HG03159 (cell line): ENCODE measurements at regions not wholly inside any gene's neighbourhood (a gene's known extent, or its start where the extent isn't known, plus 50 kb on each side); places are given as distances from the start of the nearest gene placed in this dataset.
"Not testable (repeated sequence)": the region's sequence is repeated elsewhere in the genome, so short reads cannot be mapped to it uniquely, and the experiment has no call there.

Experiments used
- ATAC-seq: cut with Tn5 transposase; IDR thresholded peaks from one replicate; pipeline ENCODE4 v1.9.1; 2021; ENCODE audit warnings: mild to moderate bottlenecking, moderate library complexity; ENCODE audit not compliant: unreplicated experiment

DNA sequence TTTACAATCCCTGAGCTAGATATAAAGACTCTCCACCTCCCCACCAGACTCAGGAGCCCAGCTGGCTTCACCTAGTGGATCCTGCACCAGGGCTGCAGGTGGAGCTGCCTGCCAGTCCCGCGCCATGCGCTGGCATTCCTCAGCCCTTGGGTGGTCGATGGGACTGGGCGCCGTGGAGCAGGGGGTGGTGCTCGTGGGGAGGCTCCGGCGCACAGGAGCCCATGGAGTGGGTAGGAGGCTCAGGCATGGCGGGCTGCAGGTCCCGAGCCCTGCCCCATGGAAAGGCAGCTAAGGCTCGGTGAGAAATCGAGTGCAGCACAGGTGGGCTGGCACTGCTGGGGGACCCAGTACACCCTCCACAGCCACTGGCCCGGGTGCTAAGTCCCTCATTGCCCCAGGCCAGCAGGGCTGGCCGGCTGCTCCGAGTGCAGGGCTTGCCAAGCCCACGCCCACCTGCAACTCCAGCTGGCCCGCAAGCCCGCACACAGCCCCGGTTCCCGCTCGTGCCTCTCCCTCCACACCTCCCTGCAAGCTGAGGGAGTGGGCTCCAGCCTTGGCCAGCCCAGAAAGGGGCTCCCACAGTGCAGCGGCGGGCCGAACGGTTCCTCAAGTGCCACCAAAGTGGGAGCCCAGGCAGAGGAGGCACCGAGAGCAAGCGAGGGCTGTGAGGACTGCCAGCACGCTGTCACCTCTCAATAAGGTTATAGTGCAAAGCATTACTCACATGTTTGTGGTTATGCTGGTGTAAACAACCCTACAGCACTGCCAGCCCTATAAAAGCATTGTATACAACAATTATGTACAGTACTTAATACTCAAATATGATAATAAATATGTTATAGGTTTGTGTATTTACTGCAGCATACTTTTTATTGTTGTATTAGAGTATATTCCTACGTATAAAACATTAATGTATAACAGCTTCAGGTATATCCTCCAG is 757.3 kb downstream of the SLC6A15 start:
- not testable (repeated sequence) for ATAC-seq

DNA sequence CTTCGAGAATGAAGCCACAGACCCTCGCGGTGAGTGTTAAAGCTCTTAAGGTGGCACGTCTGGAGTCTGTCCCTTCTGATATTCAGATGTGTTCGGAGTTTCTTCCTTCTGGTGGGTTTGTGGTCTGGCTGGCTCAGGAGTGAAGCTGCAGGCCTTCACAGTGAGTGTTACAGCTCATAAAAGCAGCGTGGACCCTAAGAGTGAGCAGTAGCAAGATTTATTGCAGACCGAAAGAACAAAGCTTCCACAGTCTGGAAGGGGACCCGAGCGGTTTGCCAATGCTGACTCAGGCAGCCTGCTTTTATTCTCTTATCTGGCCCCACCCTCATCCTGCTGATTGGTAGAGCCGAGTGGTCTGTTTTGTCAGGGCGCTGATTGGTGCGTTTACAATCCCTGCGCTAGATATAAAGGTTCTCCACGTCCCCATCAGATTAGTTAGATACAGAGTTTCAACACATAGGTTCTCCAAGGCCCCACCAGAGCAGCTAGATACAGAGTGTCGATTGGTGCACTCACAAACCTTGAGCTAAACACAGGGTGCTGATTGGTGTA is 758.1 kb downstream of the SLC6A15 start:
- not testable (repeated sequence) for ATAC-seq

GRCh38 chr12:84150201-84150600 is 762.4 kb downstream of the SLC6A15 start:
- ATAC-seq, result no peak

DNA sequence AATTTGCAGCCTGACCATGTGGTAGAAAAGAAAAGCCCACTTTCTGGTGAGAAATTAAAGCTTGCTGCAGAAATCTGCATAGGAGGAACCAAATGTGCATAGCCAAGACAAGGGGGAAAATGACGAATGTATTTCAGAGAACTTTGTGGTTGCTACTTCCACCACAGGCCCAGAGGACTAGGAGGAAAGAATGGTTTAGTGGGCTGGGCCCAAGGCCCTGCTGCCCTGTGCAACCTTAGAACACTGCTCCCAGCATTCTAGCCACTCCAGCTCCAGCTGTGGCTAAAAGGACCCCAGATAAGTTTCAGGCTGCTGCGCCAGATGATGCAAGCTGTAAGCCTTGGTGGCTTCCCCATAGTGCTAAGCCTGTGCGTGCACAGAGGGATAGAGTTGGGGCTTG is 764.3 kb downstream of the SLC6A15 start:
- no peak for ATAC-seq

- ATAC-seq, result no peak
Measured at GRCh38 chr12:84136862-84137367, 775.7 kb downstream of the SLC6A15 start.

GRCh38 chr12:84135586-84136279 is 776.9 kb downstream of the SLC6A15 start:
- no peak for ATAC-seq

DNA sequence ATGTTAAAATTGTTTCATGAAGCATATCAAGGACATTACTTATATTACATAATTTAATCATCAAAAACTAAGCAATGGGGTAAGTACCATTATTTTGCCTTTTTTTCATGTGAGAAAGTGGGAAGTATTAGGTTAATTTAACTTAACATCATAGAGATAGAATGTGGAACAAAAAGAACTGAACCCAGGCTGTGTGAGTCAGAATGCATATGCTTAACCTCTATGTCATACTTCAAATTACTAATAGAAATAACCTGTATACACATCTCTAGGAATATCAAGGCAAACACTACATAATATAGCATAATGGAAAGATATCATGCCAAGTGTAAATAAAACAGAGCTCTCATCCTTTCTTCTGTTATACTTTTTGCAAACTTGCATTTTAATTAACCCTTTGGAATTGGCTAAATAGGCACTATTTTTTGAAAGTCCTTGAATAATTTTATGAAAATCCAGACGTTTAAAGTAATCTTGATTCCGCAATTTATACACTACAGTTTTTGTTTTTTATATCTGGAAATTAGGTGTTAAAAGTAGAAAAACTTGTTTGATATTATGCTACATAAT is 777.7 kb downstream of the SLC6A15 start:
- ATAC-seq, result no peak

DNA sequence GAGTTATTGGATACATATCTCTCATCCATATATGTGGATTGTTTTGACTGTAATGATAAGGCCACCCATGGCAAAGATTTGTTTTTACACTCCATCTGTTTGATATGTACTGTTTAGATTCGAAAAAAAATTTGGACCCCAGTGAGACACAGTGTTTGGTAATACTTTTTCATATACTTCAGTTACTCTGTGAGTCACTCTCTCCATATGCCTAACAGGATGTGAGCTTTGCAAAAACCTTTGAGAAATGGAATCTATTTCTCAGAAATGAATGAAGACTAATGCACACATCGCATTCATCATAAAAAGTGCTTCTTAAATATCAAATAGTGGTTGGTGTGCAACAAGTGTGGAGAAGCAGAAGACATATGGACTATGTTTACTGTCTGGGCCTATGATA is 781.5 kb downstream of the SLC6A15 start:
- ATAC-seq, result no peak

GRCh38 chr12:84128117-84128991 is 784.2 kb downstream of the SLC6A15 start:
- ATAC-seq, result no peak

DNA sequence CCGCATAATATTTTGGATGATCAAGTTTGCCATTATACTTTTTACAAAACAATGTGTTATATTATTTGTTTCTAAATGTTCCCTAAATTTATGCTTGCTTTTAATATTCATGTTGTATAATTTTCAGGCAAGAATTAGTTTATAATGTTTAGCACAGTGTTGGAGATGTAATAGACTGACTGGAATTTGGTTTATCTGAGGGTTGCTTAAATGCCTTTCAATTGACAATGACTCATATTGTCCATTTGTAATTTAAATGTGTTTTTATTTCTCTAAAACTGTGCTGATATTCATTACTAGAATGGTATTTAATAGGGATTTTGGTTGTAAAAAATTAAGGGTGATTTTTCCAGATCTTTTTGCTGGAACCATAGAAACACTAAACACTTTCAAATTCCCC is 788.4 kb downstream of the SLC6A15 start:
- no peak for ATAC-seq

- ATAC-seq, result no peak
Measured at GRCh38 chr12:84117190-84117589, 795.4 kb downstream of the SLC6A15 start.

DNA sequence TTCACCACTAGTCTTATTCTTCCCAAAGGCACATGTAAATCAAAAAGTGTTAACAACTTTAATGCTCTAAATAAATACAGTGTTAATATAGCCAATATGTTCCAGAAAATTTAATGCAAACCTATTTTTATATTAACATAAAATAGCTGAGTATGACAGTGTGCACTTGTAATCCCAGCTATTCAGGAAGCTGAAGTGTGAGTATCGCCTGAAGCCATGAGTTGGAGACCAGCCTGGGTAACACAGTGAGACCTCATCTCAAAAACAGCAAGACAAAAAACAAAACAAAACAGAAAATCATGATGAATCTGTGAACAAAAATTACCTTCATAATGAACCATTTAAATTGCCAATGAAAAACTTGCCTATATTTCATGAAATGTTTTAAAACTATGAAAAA is 798.9 kb downstream of the SLC6A15 start:
- ATAC-seq, result no peak

- not testable (repeated sequence) for ATAC-seq
Measured at GRCh38 chr12:84103886-84104285, 808.7 kb downstream of the SLC6A15 start.

DNA sequence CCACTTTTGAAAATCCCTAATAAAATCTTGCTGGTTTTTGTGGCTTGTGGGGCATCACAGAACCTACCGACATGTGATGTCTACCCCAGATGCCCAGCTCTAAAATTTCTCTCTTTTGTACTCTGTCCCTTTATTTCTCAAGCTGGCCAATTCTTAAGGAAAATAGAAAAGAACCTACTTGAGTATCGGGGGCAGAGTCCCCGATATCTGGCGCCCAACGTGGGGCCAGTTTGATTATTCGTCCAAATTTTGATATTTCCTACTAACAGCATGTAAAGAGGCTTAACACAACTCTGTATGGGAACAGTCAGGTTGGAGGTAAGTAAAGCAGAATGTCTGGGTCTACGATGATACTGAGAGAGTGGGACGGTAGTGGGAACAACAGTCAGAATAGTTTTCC is 810.6 kb downstream of the SLC6A15 start:
- not testable (repeated sequence) for ATAC-seq

DNA sequence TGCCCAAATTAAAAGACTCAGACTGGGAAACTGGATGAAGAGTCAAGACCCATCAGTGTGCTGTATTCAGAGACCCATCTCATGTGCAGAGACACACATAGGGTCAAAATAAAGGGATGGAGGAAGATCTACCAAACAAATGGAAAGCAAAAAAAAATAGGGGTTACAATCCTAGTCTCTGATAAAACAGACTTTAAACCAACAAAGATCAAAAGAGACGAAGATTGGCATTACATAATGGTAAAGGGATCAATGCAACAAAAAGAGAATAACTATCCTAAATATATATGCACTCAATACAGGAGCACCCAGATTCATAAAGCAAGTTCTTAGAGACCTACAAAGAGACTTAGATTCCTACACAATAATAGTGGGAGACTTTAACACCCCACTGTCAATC is 813.0 kb downstream of the SLC6A15 start:
- ATAC-seq, result not testable (repeated sequence)

GRCh38 chr12:84091651-84092050 is 820.9 kb downstream of the SLC6A15 start:
- no peak for ATAC-seq

DNA sequence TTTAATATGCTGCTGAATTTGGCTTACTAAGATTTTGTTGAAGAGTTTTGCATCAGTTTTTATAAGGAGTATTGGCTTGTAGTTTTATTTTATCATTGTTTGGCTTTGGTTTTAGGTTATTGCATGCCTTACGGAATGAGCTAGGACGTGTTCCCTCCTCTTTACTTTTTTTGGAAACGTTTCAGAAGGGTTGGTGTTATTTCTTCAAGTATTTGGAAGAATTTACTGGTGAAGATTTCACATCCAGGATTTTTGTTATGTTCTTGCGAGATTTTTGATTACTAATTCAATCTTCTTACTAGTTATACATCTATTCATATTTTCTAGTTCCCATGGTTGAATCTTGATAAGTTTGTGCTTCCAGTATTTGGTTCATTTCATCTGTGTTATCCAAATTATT is 823.2 kb downstream of the SLC6A15 start:
- ATAC-seq, result no peak

DNA sequence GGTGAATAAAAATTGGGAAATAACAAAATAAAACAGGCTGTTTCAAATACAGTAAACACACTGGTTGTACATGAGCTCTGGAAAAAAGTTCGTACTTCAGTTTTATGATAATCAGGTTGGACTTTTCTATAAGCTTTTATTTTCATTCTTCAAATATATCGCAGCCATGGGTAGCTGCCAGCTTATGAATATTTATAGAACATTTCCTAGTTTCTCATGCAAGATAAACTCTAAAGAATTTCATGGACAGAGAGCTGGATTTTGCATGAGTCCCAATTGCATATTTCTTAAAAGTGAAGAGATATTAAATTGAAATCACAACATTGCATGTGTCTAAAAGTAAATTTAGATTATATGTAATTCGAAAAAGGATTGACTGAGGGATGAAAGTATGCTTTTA is 827.6 kb downstream of the SLC6A15 start:
- ATAC-seq, result no peak

DNA sequence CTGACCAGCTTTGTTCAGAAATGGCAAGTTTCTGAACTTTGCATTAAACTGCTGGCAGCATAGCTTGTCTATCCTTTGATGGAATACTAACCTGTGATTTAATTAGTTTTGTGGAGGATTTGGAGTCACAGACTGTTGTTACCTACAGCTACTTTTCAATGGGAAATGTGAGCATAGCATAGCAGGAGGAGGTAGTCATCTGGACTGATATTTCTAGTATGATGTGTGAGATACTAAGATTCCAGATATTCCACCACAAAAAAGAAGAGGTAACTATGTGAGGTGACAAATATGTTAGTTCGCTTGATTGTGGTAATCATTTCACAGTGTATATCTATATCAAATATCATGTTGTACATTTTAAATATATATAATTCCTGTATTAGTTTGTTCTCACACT is 833.0 kb downstream of the SLC6A15 start:
- ATAC-seq, result no peak

- no peak for ATAC-seq
Measured at GRCh38 chr12:84077679-84078078, 834.9 kb downstream of the SLC6A15 start.
